ENCODE measurements at regions not wholly inside any gene's neighbourhood (a gene's known extent, or its start where the extent isn't known, plus 50 kb on each side); places are given as distances from the start of the nearest gene placed in this dataset.

- TF ChIP-seq CTCF (IDR thresholded peaks at IDR 0.05): no peak
- TF ChIP-seq POLR2A (IDR thresholded peaks at IDR 0.05): no peak
These were observed 797.6 kb upstream of the CDH2 start for GRCh38 chr18:28974504-28974903.
